ENCODE measurements at regions not wholly inside any gene's neighbourhood (a gene's known extent, or its start where the extent isn't known, plus 50 kb on each side); places are given as distances from the start of the nearest gene placed in this dataset.

DNA sequence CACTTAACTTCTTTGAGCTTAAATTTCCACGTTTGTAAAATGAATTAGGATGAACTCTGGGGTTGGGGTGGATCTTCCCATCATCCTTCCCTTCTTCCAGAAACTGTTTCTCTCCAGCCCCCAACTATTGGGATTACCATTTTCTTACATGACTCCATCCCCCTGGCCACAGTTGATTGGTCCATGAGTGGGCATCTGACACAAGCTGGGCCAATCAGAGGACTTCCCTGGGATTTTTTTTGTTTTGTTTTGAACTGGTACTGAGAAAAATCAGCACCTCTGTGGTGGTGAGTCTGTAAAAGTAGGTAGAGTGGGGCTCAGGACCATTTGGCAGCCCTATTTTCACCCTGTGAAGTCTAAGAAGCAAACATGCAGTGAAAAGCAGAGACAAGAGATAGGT, 118.0 kb upstream of the SERTAD2 start:
- no peak for TF ChIP-seq EP300 (IDR thresholded peaks at IDR 0.05; ENCODE audit: borderline replicate concordance)
- TF ChIP-seq NFIC (IDR thresholded peaks at IDR 0.05), result no peak
- TF ChIP-seq, protein P1, sequence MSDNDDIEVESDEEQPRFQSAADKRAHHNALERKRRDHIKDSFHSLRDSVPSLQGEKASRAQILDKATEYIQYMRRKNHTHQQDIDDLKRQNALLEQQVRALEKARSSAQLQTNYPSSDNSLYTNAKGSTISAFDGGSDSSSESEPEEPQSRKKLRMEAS (IDR thresholded peaks at IDR 0.05), result no peak
- TF ChIP-seq TEAD4 (IDR thresholded peaks at IDR 0.05), result no peak
- TF ChIP-seq TAF1 (IDR thresholded peaks at IDR 0.05; ENCODE audit: low read depth), result no peak
- TF ChIP-seq CEBPB (IDR thresholded peaks at IDR 0.05), result no peak

Measured in Ishikawa (cell line).